Stimulated activated CD4-positive, alpha-beta T cell treated with anti-CD3 and anti-CD28 coated beads, TNF-alpha, amount 100 ng/mL, for 48 hours (primary cell): ENCODE measurements at regions not wholly inside any gene's neighbourhood (a gene's known extent, or its start where the extent isn't known, plus 50 kb on each side); places are given as distances from the start of the nearest gene placed in this dataset.
A peak's percentile ranks its signal among the peaks of the same experiment; 100 is the strongest.

Source experiments
- DNase-seq, 3 donors: peaks; one replicate each; pipeline ENCODE4 v3.0.0-alpha.2; 2020; ENCODE audit warnings: low read depth in 3 of 3

GRCh38 chr17:73924909-73925186 lies 278.6 kb upstream of the RPL38 start:
- no peak for DNase-seq

- no peak for DNase-seq
Measured at GRCh38 chr17:73929860-73930430, 273.5 kb upstream of the RPL38 start.

DNA sequence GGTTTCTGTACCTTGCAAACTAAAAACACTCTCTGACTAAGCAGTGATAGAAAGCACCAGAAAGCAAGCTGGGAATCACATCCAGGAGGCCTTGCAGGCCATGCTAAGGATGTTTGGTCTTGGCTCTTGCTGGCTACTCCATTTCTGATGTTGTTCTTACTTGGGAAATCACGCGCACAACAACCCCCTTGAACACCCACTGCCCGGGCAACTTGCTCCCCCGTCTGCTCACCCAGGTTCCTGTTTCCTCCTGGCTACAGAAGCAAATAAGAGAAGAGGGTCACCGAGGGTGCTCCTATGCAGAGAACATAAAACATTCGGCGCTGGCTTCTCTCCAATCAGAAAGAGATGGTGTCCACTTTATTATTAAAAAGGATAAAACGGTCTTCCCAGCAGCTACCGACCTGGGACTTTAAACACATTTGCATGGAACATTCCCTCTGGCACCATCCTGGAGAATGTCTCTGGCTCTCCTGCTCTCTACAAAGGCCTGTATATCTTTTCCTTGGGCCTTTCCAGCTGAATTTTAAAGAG lies 271.2 kb upstream of the RPL38 start:
- DNase-seq = no peak

GRCh38 chr17:73933164-73933766 lies 270.2 kb upstream of the RPL38 start:
- no peak for DNase-seq

DNA sequence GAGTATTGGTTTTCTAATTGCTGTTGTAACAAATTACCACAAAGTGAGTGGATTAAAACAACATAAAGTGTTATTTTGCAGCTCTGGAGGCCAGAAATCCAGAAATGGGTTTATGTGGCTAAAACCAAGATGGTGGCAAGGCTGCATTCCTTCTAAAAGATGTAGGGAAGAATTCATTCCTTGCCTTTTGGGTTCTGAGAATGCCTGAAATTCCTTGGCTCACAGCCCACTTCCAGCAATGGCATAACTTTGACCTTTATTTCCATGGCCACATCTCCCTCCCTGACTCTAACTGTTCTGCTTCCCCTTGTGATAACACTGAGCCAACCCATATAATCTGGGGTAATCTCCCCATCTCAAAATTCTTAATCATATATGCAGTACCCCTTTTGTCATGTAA lies 269.6 kb upstream of the RPL38 start:
- no peak for DNase-seq

DNA sequence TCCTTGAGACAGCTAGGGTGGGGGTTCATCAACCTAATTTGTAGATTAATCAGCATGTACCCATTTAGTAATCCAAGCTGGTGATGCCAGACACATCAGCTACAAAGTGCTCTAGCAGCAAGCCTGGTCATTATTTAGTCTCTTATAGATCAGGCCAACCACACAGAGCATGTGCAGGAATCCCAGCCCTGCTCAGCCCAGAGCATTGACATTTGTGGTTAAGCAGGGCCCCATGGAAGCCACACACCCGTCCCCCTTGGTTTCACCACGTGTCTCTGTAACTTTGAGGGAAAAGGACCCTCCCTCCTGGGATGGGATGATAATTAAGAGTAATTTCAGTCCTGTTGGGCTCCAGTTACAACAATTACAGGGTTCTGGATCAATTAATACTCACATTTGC lies 268.8 kb upstream of the RPL38 start:
- DNase-seq = no peak

- no peak for DNase-seq
Measured at GRCh38 chr17:73936908-73937627, 266.4 kb upstream of the RPL38 start.

DNA sequence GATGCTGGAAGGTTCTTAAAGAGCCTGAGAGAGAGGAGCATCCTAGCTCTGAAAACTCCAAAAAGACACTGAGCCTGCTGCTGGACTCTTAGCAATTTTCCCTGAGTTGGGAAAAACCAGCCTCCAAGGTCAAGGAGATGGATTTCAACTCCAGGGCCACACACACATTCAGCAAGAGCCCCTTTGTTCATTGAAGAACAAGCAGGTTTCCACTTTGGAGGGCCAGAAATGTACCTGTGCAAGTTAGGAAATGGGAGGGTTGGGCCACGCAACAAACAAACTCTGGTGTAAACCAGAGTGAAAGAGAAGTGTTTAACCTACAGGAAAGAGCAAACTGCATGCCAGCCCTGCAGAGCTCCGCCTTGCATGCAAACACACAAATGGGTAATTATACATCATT lies 264.8 kb upstream of the RPL38 start:
- DNase-seq = no peak

- DNase-seq = no peak
Measured at GRCh38 chr17:73939806-73940205, 263.7 kb upstream of the RPL38 start.

DNA sequence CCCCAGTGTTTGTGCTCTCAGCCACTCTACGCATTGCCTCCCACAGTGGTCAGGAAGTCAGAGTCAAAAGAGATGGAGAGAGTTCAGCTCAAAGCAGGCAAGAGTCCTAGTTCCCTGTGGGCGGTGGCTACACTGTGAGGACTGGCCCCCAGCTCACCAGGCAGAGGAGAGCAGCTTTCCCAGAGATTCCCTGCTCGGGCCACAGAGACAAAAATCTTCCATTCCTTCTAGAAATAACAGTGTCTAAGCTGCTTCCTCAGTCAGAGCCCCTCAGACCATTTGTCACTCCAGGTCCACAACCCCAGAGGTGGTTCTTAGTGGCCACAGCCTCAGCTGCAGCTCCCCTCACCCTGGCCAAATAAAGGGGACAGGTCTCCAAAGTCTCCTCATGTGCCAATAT lies 263.0 kb upstream of the RPL38 start:
- DNase-seq = no peak

DNA sequence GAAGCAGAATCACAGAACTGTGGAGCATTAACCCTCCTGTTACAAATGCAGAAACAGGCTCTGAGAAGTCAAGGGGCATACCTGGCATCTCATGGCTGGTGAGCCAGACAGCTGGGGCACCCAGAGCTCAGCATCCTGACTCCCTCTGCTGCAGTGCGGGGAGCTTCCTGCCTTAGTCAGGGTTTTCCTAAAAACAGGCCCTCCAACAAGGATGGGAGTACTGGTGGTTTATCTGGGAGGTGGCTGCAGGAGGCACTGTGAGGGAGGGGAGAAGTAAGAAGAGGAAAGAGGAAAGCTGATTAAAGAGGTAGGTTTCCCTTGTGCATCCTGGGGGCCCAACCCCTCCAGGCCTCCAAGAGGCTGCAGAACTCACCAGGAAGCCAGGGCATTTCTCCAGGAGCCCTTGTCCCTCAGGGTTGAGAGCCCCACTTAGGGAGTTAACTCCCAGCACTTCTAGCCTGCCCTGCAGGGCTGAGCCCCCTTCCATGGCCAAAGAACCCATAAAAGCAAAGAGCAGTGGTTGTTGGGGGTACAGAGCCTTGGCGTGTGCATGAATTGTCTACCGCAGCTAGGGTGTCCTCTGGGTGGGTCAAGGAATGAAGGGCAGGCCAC lies 261.5 kb upstream of the RPL38 start:
- no peak for DNase-seq

DNA sequence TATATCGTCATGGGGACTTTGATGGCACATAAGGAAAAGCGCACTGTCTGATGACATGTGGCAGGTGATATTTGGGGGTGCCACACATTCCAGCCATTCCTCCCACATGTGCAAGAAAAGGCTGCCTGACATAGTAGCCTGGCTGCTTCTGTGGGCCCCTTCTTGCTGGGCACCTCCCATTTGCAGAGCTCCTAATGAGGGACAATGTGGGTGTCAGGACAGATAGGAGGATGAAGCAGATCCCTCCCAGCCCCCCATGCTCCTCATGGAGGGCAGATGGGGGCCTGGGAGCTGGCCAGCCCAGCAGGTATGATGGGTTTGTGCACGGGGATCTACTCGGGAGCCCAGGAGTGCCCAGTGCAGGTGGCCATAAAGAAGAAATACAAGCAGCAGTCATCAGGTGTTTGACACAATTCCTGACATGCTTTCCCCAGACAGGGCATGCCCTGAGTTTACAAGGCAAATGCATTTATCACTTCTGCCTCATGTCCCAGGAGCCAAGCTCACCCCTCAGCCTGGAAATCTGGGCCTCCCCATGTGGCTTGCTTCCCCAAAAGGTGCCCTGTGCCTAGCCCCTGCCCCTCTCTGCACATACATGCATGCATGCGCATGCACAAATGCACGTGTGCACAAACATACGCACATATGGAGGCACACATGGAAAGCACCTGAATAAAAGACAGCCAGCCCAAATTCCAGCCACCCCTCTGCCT lies 260.6 kb upstream of the RPL38 start:
- DNase-seq = no peak

DNA sequence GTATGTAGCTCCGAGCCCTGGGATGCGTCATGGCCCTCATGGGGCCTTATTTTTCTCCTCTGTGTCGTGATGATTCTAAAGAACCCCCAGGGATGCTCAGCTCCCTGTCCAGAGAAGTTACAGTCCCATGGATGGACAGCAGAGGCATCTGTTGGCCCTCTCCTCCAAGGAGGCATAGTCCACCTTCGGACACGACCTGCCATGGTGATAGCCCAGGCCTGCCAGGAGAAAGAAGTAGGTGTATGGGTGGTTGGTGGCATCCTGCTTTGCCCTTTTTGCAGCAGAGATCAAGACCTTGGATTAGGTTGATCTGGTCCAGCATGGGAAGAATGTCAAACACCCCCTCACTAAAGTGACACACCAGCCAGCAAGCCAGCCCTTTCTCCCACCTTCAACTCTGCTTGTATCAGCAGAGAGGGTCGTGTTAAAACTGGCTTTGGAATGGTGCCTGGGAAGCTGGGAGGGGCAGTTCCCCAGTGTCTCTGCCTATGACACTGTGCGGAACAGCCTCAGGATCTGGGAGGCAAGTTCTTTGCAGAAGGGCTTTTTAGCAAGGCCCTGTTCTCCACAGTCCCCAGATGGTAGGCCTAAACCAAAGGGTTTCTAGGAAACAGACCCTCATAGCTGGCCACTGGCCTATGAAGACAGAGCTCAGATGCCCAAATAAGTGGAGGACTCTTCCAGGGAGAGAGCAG lies 259.9 kb upstream of the RPL38 start:
- no peak for DNase-seq

DNA sequence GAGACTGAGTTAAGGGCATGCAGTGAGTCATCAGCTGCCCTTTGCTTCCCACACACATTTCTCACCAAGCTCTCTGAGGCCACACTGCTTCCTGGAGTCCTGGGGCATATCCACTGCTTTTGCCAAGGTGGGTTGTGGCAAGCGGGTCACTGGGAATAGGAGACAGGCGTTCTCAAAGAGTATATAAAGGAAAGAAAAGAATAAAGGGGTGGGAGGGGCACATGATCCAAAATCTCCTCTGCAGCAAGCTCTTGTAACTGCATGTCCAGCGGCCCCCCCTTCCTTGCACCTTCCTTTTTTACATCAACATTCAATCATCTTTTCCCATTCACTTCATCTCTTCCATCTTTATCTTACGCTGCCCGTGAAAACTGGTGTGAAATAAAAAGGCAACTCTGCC lies 259.1 kb upstream of the RPL38 start:
- no peak for DNase-seq

DNA sequence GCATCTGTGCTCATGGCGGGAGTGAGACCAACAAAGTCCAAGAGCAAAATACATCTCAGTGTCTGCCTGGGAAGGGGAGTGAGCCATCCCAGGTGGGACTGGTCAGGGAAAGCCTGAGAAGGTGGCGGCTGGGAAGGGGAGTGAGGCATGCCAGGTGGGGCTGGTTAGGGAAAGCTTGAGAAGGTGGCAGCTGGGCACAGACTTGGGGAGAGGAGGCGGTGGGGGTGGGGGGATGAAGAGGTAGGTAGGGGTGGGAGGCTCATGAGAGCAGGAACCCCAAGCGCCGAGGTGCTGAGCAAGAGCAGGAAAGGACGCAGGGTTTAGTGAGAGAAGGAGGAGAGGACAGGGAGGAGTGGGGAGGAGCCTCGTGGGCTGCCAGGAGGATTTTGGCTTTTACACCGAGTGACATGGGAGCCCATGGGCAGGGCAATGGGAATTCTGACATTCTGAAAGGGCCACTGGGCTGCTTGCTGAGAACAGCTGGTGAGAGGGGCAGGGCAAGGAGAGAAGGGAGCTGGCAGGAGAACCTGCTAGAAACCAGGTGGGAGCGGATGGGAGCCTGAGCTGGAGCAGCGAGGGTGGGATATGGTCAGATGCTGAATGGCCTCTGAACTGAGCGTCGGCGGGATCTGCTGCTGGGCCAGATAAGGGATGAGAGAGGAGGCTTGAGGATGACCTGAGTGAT lies 256.1 kb upstream of the RPL38 start:
- DNase-seq = no peak

DNA sequence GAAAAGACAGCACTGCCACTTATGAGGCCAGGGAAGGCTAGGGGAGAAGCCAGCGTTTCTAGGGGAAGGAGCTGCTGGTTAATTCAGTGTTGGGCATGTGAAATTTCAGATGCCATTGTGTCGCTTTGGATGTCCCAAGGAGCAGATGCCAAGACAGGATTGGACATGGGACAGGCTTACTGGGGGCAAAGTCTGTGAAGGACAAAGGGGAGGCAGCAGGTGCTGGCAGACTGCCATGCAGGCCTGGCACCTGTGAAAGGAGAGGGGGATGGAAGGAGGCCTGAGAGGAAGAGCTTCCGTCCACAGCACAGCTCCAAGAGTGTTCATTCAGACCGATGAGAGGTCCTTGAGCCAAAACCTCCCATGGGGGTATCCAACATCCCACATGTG lies 255.5 kb upstream of the RPL38 start:
- no peak for DNase-seq

DNA sequence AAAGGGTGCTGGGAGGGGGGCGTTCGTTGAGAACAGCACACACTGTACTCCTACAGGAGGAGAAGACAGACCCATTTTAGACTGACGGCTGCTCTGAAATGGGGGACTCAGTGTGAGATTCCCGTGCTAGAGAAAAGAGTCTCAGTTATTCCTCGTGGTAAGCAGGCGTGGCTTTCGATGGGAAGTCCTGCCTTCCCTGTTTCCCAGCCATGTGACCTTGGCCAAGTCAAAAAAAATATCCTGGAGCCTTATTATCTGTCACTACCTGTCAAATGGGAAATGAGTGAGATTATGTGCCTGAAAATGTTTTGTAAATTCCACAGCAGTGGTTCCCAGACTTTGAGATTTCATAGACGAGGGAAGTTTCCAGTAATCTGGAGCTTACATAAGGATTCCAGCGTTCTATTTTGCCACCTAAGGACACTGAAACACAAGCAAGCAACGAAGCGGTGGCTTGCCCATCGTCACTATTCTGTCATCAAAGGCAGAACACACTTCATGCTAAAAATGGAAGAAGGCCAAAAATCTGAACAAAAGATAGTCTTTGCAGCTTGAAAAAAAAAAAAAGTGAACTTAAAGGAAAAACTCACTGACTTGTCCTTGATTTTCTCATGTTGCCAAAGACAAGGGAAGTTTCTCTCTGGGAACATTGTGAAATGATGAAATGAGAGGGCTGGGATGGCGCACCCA lies 253.4 kb upstream of the RPL38 start:
- DNase-seq = no peak

DNA sequence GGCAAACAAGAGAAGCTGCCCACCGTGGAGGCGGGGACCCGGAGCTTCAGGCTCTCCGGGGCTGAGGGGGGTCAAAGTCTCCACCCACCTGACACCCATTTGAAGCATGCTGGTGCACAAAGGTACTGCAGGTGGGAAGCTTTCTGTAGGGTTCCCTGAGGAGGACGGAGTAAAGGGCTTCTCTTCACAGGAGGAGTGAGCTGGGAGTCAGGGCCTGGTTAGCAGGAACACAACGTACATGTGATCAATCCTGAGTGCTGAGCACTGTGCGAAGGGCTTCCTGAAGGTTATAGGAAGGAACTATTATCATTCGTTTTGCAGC lies 252.9 kb upstream of the RPL38 start:
- DNase-seq = no peak

GRCh38 chr17:73952082-73952479 lies 251.4 kb upstream of the RPL38 start:
- DNase-seq = no peak

DNA sequence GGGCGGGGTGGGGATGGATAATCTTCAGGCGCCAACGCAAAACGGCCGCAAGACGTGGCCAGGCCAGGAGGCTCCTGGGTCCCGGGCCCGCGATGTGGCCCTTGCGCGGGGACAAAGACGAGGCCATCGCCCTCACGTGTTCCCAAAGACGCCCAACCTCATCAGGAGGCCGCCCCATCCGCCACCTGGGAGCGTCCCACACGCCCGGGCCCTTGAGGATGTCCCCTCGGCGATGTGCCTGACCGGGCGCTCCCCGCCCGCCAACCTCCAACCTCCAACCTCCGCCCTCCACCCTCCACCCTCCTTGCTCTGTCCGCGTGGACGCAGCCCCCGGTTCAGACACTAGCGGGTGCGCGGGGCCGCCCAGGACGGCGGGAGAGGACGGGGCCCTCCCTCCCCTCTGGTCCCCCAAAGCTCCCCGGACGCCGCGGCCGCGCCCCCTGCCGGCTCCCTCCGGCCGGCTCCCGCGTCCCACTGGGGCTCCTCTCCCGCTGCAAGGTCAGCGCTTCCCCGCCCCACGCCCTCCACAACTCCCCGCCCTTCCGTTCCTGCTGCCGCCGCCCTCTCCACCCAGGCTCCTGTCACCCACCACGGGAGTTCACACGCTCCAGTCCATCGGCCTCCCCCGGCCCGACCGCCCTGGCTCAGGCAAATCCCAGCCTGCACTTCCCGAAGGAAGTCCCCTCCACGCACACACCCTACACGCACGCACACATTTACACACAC lies 250.8 kb upstream of the RPL38 start:
- peak in 2 of 3 donors; percentile 3 to 43 for DNase-seq
